Neuronal stem cell (in vitro differentiated cells): ENCODE measurements at regions not wholly inside any gene's neighbourhood (a gene's known extent, or its start where the extent isn't known, plus 50 kb on each side); places are given as distances from the start of the nearest gene placed in this dataset.

ENCODE experiments used
- DNase-seq: peaks from one replicate; pipeline ENCODE4 v3.0.0-alpha.2; 2013; ENCODE audit warnings: low spot score
- H2AFZ ChIP-seq: one replicate; pipeline ENCODE4 v1.6.1; 2013; ENCODE audit warnings: mild to moderate bottlenecking, low read length, inconsistent platforms
- H2AK5ac ChIP-seq: 2 replicates; pipeline ENCODE4 v1.6.1; 2013; ENCODE audit warnings: low read depth, mild to moderate bottlenecking, inconsistent platforms, low read length, moderate library complexity, mixed read lengths
- H2BK120ac ChIP-seq: 2 replicates; pipeline ENCODE4 v1.6.1; 2013; ENCODE audit warnings: low read depth, mild to moderate bottlenecking, inconsistent platforms, low read length, moderate library complexity, mixed read lengths
- H2BK12ac ChIP-seq: one replicate; pipeline ENCODE4 v1.6.1; 2013; ENCODE audit warnings: low read length, inconsistent platforms
- H2BK15ac ChIP-seq: 2 replicates; pipeline ENCODE4 v1.6.1; 2013; ENCODE audit warnings: mild to moderate bottlenecking, low read length, inconsistent platforms, mixed read lengths
- H2BK5ac ChIP-seq: one replicate; pipeline ENCODE4 v1.6.1; 2013; ENCODE audit warnings: inconsistent platforms, mild to moderate bottlenecking, low read length, moderate library complexity
- H3K14ac ChIP-seq: one replicate; pipeline ENCODE4 v1.6.1; 2013; ENCODE audit warnings: low read length, inconsistent platforms
- H3K18ac ChIP-seq: 2 replicates; pipeline ENCODE4 v1.6.1; 2013; ENCODE audit warnings: low read length, inconsistent platforms
- H3K23ac ChIP-seq: 2 replicates; pipeline ENCODE4 v1.6.1; 2013; ENCODE audit warnings: low read depth, mild to moderate bottlenecking, mixed read lengths, low read length, inconsistent platforms; ENCODE audit not compliant: poor library complexity
- H3K27ac ChIP-seq: replicated peaks from 3 replicates; pipeline ENCODE4 v1.5.1; 2013; ENCODE audit warnings: low read length, inconsistent platforms
- H3K27me3 ChIP-seq, 3 experiments: 2 replicates each; pipeline ENCODE4 v1.6.1; 2013; ENCODE audit warnings: low read length in 3 of 3, mild to moderate bottlenecking in 2 of 3, inconsistent platforms in 1 of 3, low read depth in 1 of 3, mixed read lengths in 1 of 3, moderate library complexity in 1 of 3; ENCODE audit not compliant: control insufficient read depth in 3 of 3, insufficient read depth in 3 of 3
- H3K36me3 ChIP-seq, 2 donors: replicated peaks in 1 of 2; 2 replicates each; pipeline ENCODE4 v1.6.1; 2013; ENCODE audit warnings: low read length in 2 of 2; ENCODE audit not compliant: control insufficient read depth in 2 of 2, insufficient read depth in 2 of 2
- H3K4ac ChIP-seq: 2 replicates; pipeline ENCODE4 v1.6.1; 2013; ENCODE audit warnings: inconsistent platforms, mild to moderate bottlenecking, low read length, moderate library complexity
- H3K4me1 ChIP-seq, 2 donors: 1 replicate in 1 of 2; 2 replicates in 1 of 2; pipeline ENCODE4 v1.6.1; 2013; ENCODE audit warnings: low read length in 2 of 2, low read depth in 1 of 2; ENCODE audit not compliant: control insufficient read depth in 2 of 2, insufficient read depth in 1 of 2
- H3K4me2 ChIP-seq: one replicate; pipeline ENCODE4 v1.6.1; 2013; ENCODE audit warnings: mild to moderate bottlenecking, low read length, inconsistent platforms; ENCODE audit not compliant: insufficient read depth, poor library complexity, severe bottlenecking
- H3K4me3 ChIP-seq, 2 donors: 2 replicates each; pipeline ENCODE4 v1.5.1; 2013; ENCODE audit warnings: low read length in 2 of 2, mild to moderate bottlenecking in 2 of 2, inconsistent platforms in 1 of 2, moderate library complexity in 1 of 2
- H3K79me1 ChIP-seq: one replicate; pipeline ENCODE4 v1.6.1; 2013; ENCODE audit warnings: low read depth, mild to moderate bottlenecking, inconsistent platforms, low read length, moderate library complexity
- H3K9ac ChIP-seq: one replicate; pipeline ENCODE4 v1.6.1; 2013; ENCODE audit warnings: mild to moderate bottlenecking, low read depth, low read length, inconsistent platforms; ENCODE audit not compliant: poor library complexity
- H3K9me3 ChIP-seq, 2 donors: replicated peaks in 1 of 2; 2 replicates each; pipeline versions ENCODE3 to v1.6.1; 2013; ENCODE audit warnings: low read length in 2 of 2, mild to moderate bottlenecking in 2 of 2, inconsistent platforms in 1 of 2, low read depth in 1 of 2, mixed read lengths in 1 of 2, moderate library complexity in 1 of 2; ENCODE audit not compliant: control insufficient read depth in 2 of 2, insufficient read depth in 1 of 2
- H4K8ac ChIP-seq: one replicate; pipeline ENCODE4 v1.6.1; 2013; ENCODE audit warnings: low read depth, mild to moderate bottlenecking, inconsistent platforms, low read length, moderate library complexity
- H4K91ac ChIP-seq: one replicate; pipeline ENCODE4 v1.6.1; 2013; ENCODE audit warnings: low read length, low read depth, mild to moderate bottlenecking, inconsistent platforms; ENCODE audit not compliant: poor library complexity
- WGBS, 2 donors: extraction: QIAGEN DNeasy Blood & Tissue Kit; methylation state at CpG; one replicate each; pipeline ENCODE4 v1.1.7; 2013; ENCODE audit warnings: missing lambda C conversion rate in 2 of 2, mixed read lengths in 1 of 2; ENCODE audit not compliant: insufficient read length in 2 of 2, insufficient replicate concordance in 1 of 2; ENCODE audit errors: extremely low coverage in 2 of 2; 5-methylcytosine and 5-hydroxymethylcytosine counted together

GRCh38 chr11:71324788-71325417 is 72.5 kb upstream of the SHANK2 start:
- no peak overlapping the region for H3K27ac ChIP-seq
- H2BK5ac ChIP-seq = no peak overlapping the region
- no peak overlapping the region for H2BK120ac ChIP-seq
- H3K4ac ChIP-seq = no peak overlapping the region
- H3K27me3 ChIP-seq = peaks cover 0 to 6% (median 0%) of the 10 kb centered on the region in 3 experiments
- H2BK12ac ChIP-seq = no peak overlapping the region
- H2AFZ ChIP-seq = no peak overlapping the region
- WGBS, 2 donors = no CpG with 5 or more reads among the region's 13 CpGs
- H3K4me3 ChIP-seq = no peak overlapping the region
- no peak overlapping the region for H4K91ac ChIP-seq
- DNase-seq = no peak
- no peaks in the 10 kb centered on the region for H3K36me3 ChIP-seq
- no peak overlapping the region for H3K18ac ChIP-seq
- no peak overlapping the region for H2AK5ac ChIP-seq
- H2BK15ac ChIP-seq = no peak overlapping the region
- H3K14ac ChIP-seq = no peak overlapping the region
- H3K4me2 ChIP-seq = no peak overlapping the region
- H3K23ac ChIP-seq = no peak overlapping the region
- no peaks in the 10 kb centered on the region for H3K4me1 ChIP-seq
- peaks cover 1% of the 10 kb centered on the region for H3K79me1 ChIP-seq
- no peak overlapping the region for H3K9ac ChIP-seq
- no peaks in the 10 kb centered on the region for H3K9me3 ChIP-seq
- no peak overlapping the region for H4K8ac ChIP-seq

- H3K23ac ChIP-seq = no peak overlapping the region
- H2BK15ac ChIP-seq = no peak overlapping the region
- no peak overlapping the region for H3K4me3 ChIP-seq
- peaks cover 1% of the 10 kb centered on the region for H3K79me1 ChIP-seq
- H3K27me3 ChIP-seq = peaks cover 0 to 6% (median 0%) of the 10 kb centered on the region in 3 experiments
- H2BK120ac ChIP-seq = no peak overlapping the region
- no peak overlapping the region for H3K4ac ChIP-seq
- H2AK5ac ChIP-seq = no peak overlapping the region
- no peaks in the 10 kb centered on the region for H3K9me3 ChIP-seq
- no peak overlapping the region for H3K18ac ChIP-seq
- H4K8ac ChIP-seq = no peak overlapping the region
- no peak overlapping the region for H2BK12ac ChIP-seq
- H2BK5ac ChIP-seq = no peak overlapping the region
- peak overlapping the region; percentile 14 for H3K14ac ChIP-seq
- no peak overlapping the region for H2AFZ ChIP-seq
- no peak overlapping the region for H3K4me2 ChIP-seq
- no peak overlapping the region for H4K91ac ChIP-seq
- no CpG with 5 or more reads among the region's 11 CpGs for WGBS, 2 donors
- no peak overlapping the region for H3K9ac ChIP-seq
- no peak for DNase-seq
- no peak overlapping the region for H3K27ac ChIP-seq
- H3K36me3 ChIP-seq = no peaks in the 10 kb centered on the region
- H3K4me1 ChIP-seq = no peaks in the 10 kb centered on the region
Observed at GRCh38 chr11:71323876-71324526, 71.6 kb upstream of the SHANK2 start.

- Histone ChIP-seq H3K23ac (no peak overlapping the region), H3K9ac (no peak overlapping the region), H3K27me3 (peaks cover 0 to 6% (median 0%) of the 10 kb centered on the region in 3 experiments), H2BK12ac (no peak overlapping the region), H2BK15ac (no peak overlapping the region), H2BK5ac (no peak overlapping the region), H3K14ac (no peak overlapping the region), H3K4ac (no peak overlapping the region), H4K91ac (no peak overlapping the region), H3K4me3 (no peak overlapping the region), H3K18ac (no peak overlapping the region), H3K9me3 (no peaks in the 10 kb centered on the region), H3K4me2 (no peak overlapping the region), H3K4me1 (no peaks in the 10 kb centered on the region), H2AK5ac (no peak overlapping the region), H2AFZ (no peak overlapping the region), H3K79me1 (no peaks in the 10 kb centered on the region), H3K36me3 (no peaks in the 10 kb centered on the region), H2BK120ac (no peak overlapping the region), H3K27ac (no peak overlapping the region), H4K8ac (no peak overlapping the region)
- WGBS, 2 donors = no CpG with 5 or more reads among the region's 13 CpGs
- DNase-seq = no peak
Observed at GRCh38 chr11:71322861-71323582, 70.6 kb upstream of the SHANK2 start.

GRCh38 chr11:71322192-71322735 is 69.9 kb upstream of the SHANK2 start:
- no peaks in the 10 kb centered on the region for H3K36me3 ChIP-seq
- H2AFZ ChIP-seq = no peak overlapping the region
- no peak overlapping the region for H2BK5ac ChIP-seq
- no peak overlapping the region for H3K18ac ChIP-seq
- H3K14ac ChIP-seq = no peak overlapping the region
- no peak overlapping the region for H4K91ac ChIP-seq
- WGBS, 2 donors = no CpG with 5 or more reads among the region's 12 CpGs
- H3K79me1 ChIP-seq = no peaks in the 10 kb centered on the region
- H2BK15ac ChIP-seq = no peak overlapping the region
- H3K4me2 ChIP-seq = no peak overlapping the region
- no peak overlapping the region for H2BK12ac ChIP-seq
- no peak overlapping the region for H2AK5ac ChIP-seq
- H3K27ac ChIP-seq = no peak overlapping the region
- no peaks in the 10 kb centered on the region for H3K9me3 ChIP-seq
- no peak overlapping the region for H3K9ac ChIP-seq
- peaks cover 0 to 6% (median 0%) of the 10 kb centered on the region in 3 experiments for H3K27me3 ChIP-seq
- no peak overlapping the region for H3K4ac ChIP-seq
- H2BK120ac ChIP-seq = no peak overlapping the region
- H3K23ac ChIP-seq = no peak overlapping the region
- H3K4me1 ChIP-seq = no peaks in the 10 kb centered on the region
- DNase-seq = no peak
- H4K8ac ChIP-seq = no peak overlapping the region
- no peak overlapping the region for H3K4me3 ChIP-seq
